Calu3 (cell line): ENCODE measurements at regions not wholly inside any gene's neighbourhood (a gene's known extent, or its start where the extent isn't known, plus 50 kb on each side); places are given as distances from the start of the nearest gene placed in this dataset.

Experiments used
- BruUV-seq: library from RNA; stranded (reverse); fragments of 400-500 nt; replicated peaks from 2 replicates; lab custom pipeline; 2021; lab: Mats Ljungman, UMichigan
- CTCF ChIA-PET: fragments of 300-600 bp; sonication (Branson Sonifier 250); formaldehyde crosslinking; loops from one replicate; lab custom pipeline; 2022; ENCODE audit warnings: antibody characterized with exemption; lab: Charles Lee
- DNase-seq: peaks from one replicate; pipeline ENCODE4 v3.0.0; 2022
- H3K27ac Mint-ChIP-seq: one replicate; pipeline ENCODE4 v1.8.0; 2022; ENCODE audit warnings: mixed read lengths; ENCODE audit not compliant: unreplicated experiment
- H3K27me3 Mint-ChIP-seq: one replicate; pipeline ENCODE4 v1.8.0; 2022; ENCODE audit warnings: mixed read lengths; ENCODE audit not compliant: unreplicated experiment
- H3K36me3 Mint-ChIP-seq: one replicate; pipeline ENCODE4 v1.8.0; 2022; ENCODE audit warnings: mild to moderate bottlenecking, moderate library complexity, mixed read lengths; ENCODE audit not compliant: insufficient read depth, unreplicated experiment
- H3K4me1 Mint-ChIP-seq: one replicate; pipeline ENCODE4 v1.8.0; 2022; ENCODE audit warnings: mild to moderate bottlenecking, low read depth, mixed read lengths; ENCODE audit not compliant: unreplicated experiment
- H3K4me3 Mint-ChIP-seq: one replicate; pipeline ENCODE4 v1.8.0; 2022; ENCODE audit warnings: mild to moderate bottlenecking, low read depth, moderate library complexity, mixed read lengths; ENCODE audit not compliant: unreplicated experiment
- H3K9me3 Mint-ChIP-seq: one replicate; pipeline ENCODE4 v1.8.0; 2022; ENCODE audit warnings: low read depth, mixed read lengths; ENCODE audit not compliant: unreplicated experiment
- CTCF ChIP-seq: fragments of 200-600 bp; IDR thresholded peaks from one replicate; pipeline ENCODE4 v1.8.0; 2022; ENCODE audit warnings: antibody characterized with exemption; ENCODE audit not compliant: unreplicated experiment
- intact Hi-C: fragments of 100-400 bp; cut with micrococcal nuclease; formaldehyde crosslinking; loops from one replicate; pipeline ENCODE4 v1.10.0; 2022; ENCODE audit not compliant: unreplicated experiment

GRCh38 chr17:53721101-53721500, 101.6 kb upstream of the KIF2B start:
- BruUV-seq: no TSS peak
- Mint-ChIP-seq H3K27ac (no peak overlapping the region), H3K4me3 (no peak overlapping the region), H3K36me3 (no peaks in the 10 kb centered on the region), H3K27me3 (no peaks in the 10 kb centered on the region), H3K9me3 (no peaks in the 10 kb centered on the region), H3K4me1 (no peaks in the 10 kb centered on the region)
- TF ChIP-seq CTCF: no peak
- intact Hi-C loops: no loop called here
- CTCF ChIA-PET: no interaction called here
- DNase-seq: no peak

- H3K27me3 Mint-ChIP-seq: no peaks in the 10 kb centered on the region
- no peak overlapping the region for H3K4me3 Mint-ChIP-seq
- H3K36me3 Mint-ChIP-seq: no peaks in the 10 kb centered on the region
- no TSS peak for BruUV-seq
- TF ChIP-seq CTCF: no peak
- no peaks in the 10 kb centered on the region for H3K9me3 Mint-ChIP-seq
- intact Hi-C loops: no loop called here
- DNase-seq: no peak
- no peak overlapping the region for H3K27ac Mint-ChIP-seq
- CTCF ChIA-PET: no interaction called here
- H3K4me1 Mint-ChIP-seq: no peaks in the 10 kb centered on the region
Measured at GRCh38 chr17:53719229-53719628, 103.5 kb upstream of the KIF2B start.

GRCh38 chr17:53707566-53707965, 115.2 kb upstream of the KIF2B start:
- CTCF ChIA-PET: no interaction called here
- no peak for TF ChIP-seq CTCF
- no peak for DNase-seq
- intact Hi-C loops: no loop called here
- no peak overlapping the region for H3K4me3 Mint-ChIP-seq
- no peak overlapping the region for H3K27ac Mint-ChIP-seq
- H3K36me3 Mint-ChIP-seq: no peaks in the 10 kb centered on the region
- no peaks in the 10 kb centered on the region for H3K27me3 Mint-ChIP-seq
- BruUV-seq: no TSS peak
- H3K9me3 Mint-ChIP-seq: no peaks in the 10 kb centered on the region
- no peaks in the 10 kb centered on the region for H3K4me1 Mint-ChIP-seq

GRCh38 chr17:53696286-53696685, 126.4 kb upstream of the KIF2B start:
- CTCF ChIA-PET: no interaction called here
- H3K36me3 Mint-ChIP-seq: no peaks in the 10 kb centered on the region
- H3K9me3 Mint-ChIP-seq: peaks cover 10% of the 10 kb centered on the region
- BruUV-seq: no TSS peak
- H3K27ac Mint-ChIP-seq: no peak overlapping the region
- intact Hi-C loops: no loop called here
- no peaks in the 10 kb centered on the region for H3K4me1 Mint-ChIP-seq
- DNase-seq: no peak
- H3K27me3 Mint-ChIP-seq: no peaks in the 10 kb centered on the region
- H3K4me3 Mint-ChIP-seq: no peak overlapping the region
- TF ChIP-seq CTCF: no peak

GRCh38 chr17:53687324-53687723, 135.4 kb upstream of the KIF2B start:
- Mint-ChIP-seq H3K36me3 (no peaks in the 10 kb centered on the region), H3K4me3 (no peak overlapping the region), H3K9me3 (peaks cover 7% of the 10 kb centered on the region), H3K27ac (no peak overlapping the region), H3K4me1 (no peaks in the 10 kb centered on the region), H3K27me3 (no peaks in the 10 kb centered on the region)
- CTCF ChIA-PET: no interaction called here
- intact Hi-C loops: no loop called here
- DNase-seq: no peak
- TF ChIP-seq CTCF: no peak
- BruUV-seq: no TSS peak
